ENCODE measurements at regions not wholly inside any gene's neighbourhood (a gene's known extent, or its start where the extent isn't known, plus 50 kb on each side); places are given as distances from the start of the nearest gene placed in this dataset.

DNA sequence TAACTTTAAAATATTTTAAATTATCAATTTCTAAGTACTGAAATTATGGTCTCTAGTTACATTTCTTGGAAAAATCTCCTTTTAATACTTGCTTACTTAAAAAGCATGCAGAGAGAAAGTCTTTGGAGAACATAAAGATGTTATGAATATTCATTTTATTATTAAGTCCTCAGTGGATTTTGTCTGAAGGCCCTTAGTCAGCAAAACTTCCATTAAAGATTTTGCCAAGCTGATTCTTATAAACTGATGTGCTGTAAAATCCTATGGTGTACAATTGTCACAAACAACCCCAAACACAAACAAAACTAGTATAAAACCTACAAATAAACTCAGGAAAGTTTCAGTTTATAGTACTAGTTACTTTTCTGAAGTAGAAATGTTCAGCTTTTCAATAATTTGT is 372.7 kb downstream of the MEI4 start:
- Histone ChIP-seq H3K36me3 (ENCODE audit: low read depth, missing control alignments) (no peaks in the 10 kb centered on the region), H3K27ac (no peak overlapping the region), H3K27me3 (no peaks in the 10 kb centered on the region), H3K4me1 (no peaks in the 10 kb centered on the region), H3K9me3 (no peaks in the 10 kb centered on the region), H3K4me3 (no peak overlapping the region)
- no peak for TF ChIP-seq POLR2A (IDR thresholded peaks at IDR 0.05)
- TF ChIP-seq, protein P1, sequence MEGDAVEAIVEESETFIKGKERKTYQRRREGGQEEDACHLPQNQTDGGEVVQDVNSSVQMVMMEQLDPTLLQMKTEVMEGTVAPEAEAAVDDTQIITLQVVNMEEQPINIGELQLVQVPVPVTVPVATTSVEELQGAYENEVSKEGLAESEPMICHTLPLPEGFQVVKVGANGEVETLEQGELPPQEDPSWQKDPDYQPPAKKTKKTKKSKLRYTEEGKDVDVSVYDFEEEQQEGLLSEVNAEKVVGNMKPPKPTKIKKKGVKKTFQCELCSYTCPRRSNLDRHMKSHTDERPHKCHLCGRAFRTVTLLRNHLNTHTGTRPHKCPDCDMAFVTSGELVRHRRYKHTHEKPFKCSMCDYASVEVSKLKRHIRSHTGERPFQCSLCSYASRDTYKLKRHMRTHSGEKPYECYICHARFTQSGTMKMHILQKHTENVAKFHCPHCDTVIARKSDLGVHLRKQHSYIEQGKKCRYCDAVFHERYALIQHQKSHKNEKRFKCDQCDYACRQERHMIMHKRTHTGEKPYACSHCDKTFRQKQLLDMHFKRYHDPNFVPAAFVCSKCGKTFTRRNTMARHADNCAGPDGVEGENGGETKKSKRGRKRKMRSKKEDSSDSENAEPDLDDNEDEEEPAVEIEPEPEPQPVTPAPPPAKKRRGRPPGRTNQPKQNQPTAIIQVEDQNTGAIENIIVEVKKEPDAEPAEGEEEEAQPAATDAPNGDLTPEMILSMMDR (IDR thresholded peaks at IDR 0.05) = no peak
- no peak for DNase-seq
- intact Hi-C loops (cut with DNase I; ENCODE audit: low total_unique reads) = no loop called here

DNA sequence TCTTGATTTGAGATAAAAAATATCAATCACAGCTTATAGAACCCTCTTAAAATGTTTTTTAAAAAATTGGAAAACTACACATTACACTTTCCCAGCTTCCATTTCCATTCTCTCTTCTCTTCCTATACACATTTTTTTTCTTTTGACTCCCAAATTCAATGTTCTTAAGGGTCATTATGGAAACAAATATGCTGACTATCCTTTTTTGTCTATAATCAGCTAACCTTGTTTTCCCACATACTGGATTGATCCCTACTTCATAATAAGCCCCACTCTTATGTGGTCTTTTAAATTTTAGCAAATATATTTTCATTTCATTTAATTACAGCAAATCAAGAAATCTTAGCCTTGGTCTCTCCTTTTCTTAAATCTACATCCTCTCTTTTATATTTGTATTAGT is 378.4 kb downstream of the MEI4 start:
- Histone ChIP-seq H3K4me3 (no peak overlapping the region), H3K9me3 (no peaks in the 10 kb centered on the region), H3K36me3 (ENCODE audit: low read depth, missing control alignments) (no peaks in the 10 kb centered on the region), H3K27me3 (no peaks in the 10 kb centered on the region), H3K27ac (no peak overlapping the region), H3K4me1 (no peaks in the 10 kb centered on the region)
- no peak for DNase-seq
- intact Hi-C loops (cut with DNase I; ENCODE audit: low total_unique reads) = no loop called here
- TF ChIP-seq, protein P1 (IDR thresholded peaks at IDR 0.05) = no peak
- no peak for TF ChIP-seq POLR2A (IDR thresholded peaks at IDR 0.05)

- Histone ChIP-seq H3K36me3 (ENCODE audit: low read depth, missing control alignments) (no peaks in the 10 kb centered on the region), H3K4me1 (no peaks in the 10 kb centered on the region), H3K9me3 (no peaks in the 10 kb centered on the region), H3K27ac (no peak overlapping the region), H3K27me3 (no peaks in the 10 kb centered on the region), H3K4me3 (no peak overlapping the region)
- no peak for TF ChIP-seq POLR2A (IDR thresholded peaks at IDR 0.05)
- no peak for DNase-seq
- 97 to 100% methylated on average over 1 of the region's 1 CpG for WGBS, 2 donors
- intact Hi-C loops (cut with DNase I; ENCODE audit: low total_unique reads) = no loop called here
Measured at GRCh38 chr6:78059171-78059570, 406.3 kb downstream of the MEI4 start.

DNA sequence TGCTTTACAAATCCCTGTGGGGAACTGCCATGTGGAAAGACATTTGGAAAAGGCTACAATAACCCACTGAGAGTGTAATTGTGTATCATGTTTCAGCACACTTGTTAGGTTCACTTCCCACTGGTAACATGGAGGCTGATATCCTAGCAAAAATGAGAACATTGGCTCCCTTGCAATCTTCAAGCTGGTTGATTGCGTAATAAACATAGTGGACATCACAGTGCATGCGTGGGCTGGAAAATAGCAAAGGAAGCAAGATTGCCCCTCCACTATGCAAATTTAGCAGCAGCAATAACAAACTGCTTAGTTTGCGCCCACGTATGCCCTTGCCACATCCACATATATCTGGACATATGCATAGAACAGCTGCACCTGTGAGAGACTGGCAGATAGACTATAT is 410.2 kb downstream of the MEI4 start:
- no peaks in the 10 kb centered on the region for H3K27me3 ChIP-seq
- intact Hi-C loops (cut with DNase I; ENCODE audit: low total_unique reads) = no loop called here
- no peak overlapping the region for H3K4me3 ChIP-seq
- WGBS, 2 donors = 87 to 92% methylated on average over 4 of the region's 4 CpGs
- no peaks in the 10 kb centered on the region for H3K9me3 ChIP-seq
- TF ChIP-seq POLR2A (IDR thresholded peaks at IDR 0.05) = no peak
- TF ChIP-seq, protein P1 (IDR thresholded peaks at IDR 0.05) = no peak
- no peak overlapping the region for H3K27ac ChIP-seq
- no peak for DNase-seq
- H3K4me1 ChIP-seq = no peaks in the 10 kb centered on the region
- H3K36me3 ChIP-seq (ENCODE audit: low read depth, missing control alignments) = no peaks in the 10 kb centered on the region

- Histone ChIP-seq H3K27ac (no peak overlapping the region), H3K9me3 (no peaks in the 10 kb centered on the region), H3K27me3 (no peaks in the 10 kb centered on the region), H3K4me1 (no peaks in the 10 kb centered on the region), H3K36me3 (ENCODE audit: low read depth, missing control alignments) (no peaks in the 10 kb centered on the region), H3K4me3 (no peak overlapping the region)
- intact Hi-C loops (cut with DNase I; ENCODE audit: low total_unique reads) = no loop called here
- 85 to 94% methylated on average over 5 of the region's 5 CpGs for WGBS, 2 donors
- no peak for DNase-seq
- no peak for TF ChIP-seq POLR2A (IDR thresholded peaks at IDR 0.05)
- TF ChIP-seq, protein P1 (IDR thresholded peaks at IDR 0.05) = no peak
Measured at GRCh38 chr6:78076371-78076770, 423.5 kb downstream of the MEI4 start.
